T1000 (cell line): ENCODE measurements at regions not wholly inside any gene's neighbourhood (a gene's known extent, or its start where the extent isn't known, plus 50 kb on each side); places are given as distances from the start of the nearest gene placed in this dataset.
"Not testable (repeated sequence)": the region's sequence is repeated elsewhere in the genome, so short reads cannot be mapped to it uniquely, and the experiment has no call there.

Source experiments
- DNase-seq: peaks from one replicate; lab custom pipeline; 2025; ENCODE audit warnings: mixed read lengths; lab: John Stamatoyannopoulos, UW

- no peak for DNase-seq
Measured at GRCh38 chr4:181108237-181108636, 1135.0 kb upstream of the TENM3 start.

GRCh38 chr4:181119186-181119585, 1124.0 kb upstream of the TENM3 start:
- no peak for DNase-seq

- DNase-seq, result no peak
Measured at GRCh38 chr4:181121733-181122132, 1121.5 kb upstream of the TENM3 start.

- DNase-seq, result no peak
Measured at GRCh38 chr4:181127171-181127570, 1116.0 kb upstream of the TENM3 start.

GRCh38 chr4:181130317-181130716, 1112.9 kb upstream of the TENM3 start:
- DNase-seq, result not testable (repeated sequence)

- no peak for DNase-seq
Measured at GRCh38 chr4:181137351-181137750, 1105.9 kb upstream of the TENM3 start.

GRCh38 chr4:181138116-181138515, 1105.1 kb upstream of the TENM3 start:
- no peak for DNase-seq

GRCh38 chr4:181140037-181140603, 1103.1 kb upstream of the TENM3 start:
- DNase-seq, result no peak

- DNase-seq, result peak; percentile 32
Measured at GRCh38 chr4:181143250-181143854, 1099.8 kb upstream of the TENM3 start.

- no peak for DNase-seq
Measured at GRCh38 chr4:181146051-181146450, 1097.2 kb upstream of the TENM3 start.

GRCh38 chr4:181147416-181147951, 1095.7 kb upstream of the TENM3 start:
- no peak for DNase-seq

GRCh38 chr4:181148470-181148869, 1094.7 kb upstream of the TENM3 start:
- no peak for DNase-seq

GRCh38 chr4:181150191-181150590, 1093.0 kb upstream of the TENM3 start:
- DNase-seq, result no peak

GRCh38 chr4:181151856-181152255, 1091.3 kb upstream of the TENM3 start:
- DNase-seq, result no peak

GRCh38 chr4:181157647-181158046, 1085.6 kb upstream of the TENM3 start:
- no peak for DNase-seq

GRCh38 chr4:181158971-181159370, 1084.2 kb upstream of the TENM3 start:
- DNase-seq, result no peak

GRCh38 chr4:181161669-181162068, 1081.5 kb upstream of the TENM3 start:
- DNase-seq, result no peak

- DNase-seq, result no peak
Measured at GRCh38 chr4:181162266-181162665, 1080.9 kb upstream of the TENM3 start.

- DNase-seq, result no peak
Measured at GRCh38 chr4:181162676-181163075, 1080.5 kb upstream of the TENM3 start.

- DNase-seq, result no peak
Measured at GRCh38 chr4:181166742-181167399, 1076.3 kb upstream of the TENM3 start.

- DNase-seq, result no peak
Measured at GRCh38 chr4:181168011-181168805, 1075.0 kb upstream of the TENM3 start.

- DNase-seq, result no peak
Measured at GRCh38 chr4:181173046-181173445, 1070.2 kb upstream of the TENM3 start.
